CD4-positive, alpha-beta T cell treated with Interleukin-15 for 4 hours (primary cell): ENCODE measurements at regions not wholly inside any gene's neighbourhood (a gene's known extent, or its start where the extent isn't known, plus 50 kb on each side); places are given as distances from the start of the nearest gene placed in this dataset.

Experiments
- DNase-seq: peaks from one replicate; pipeline ENCODE4 v3.0.0-alpha.2; 2020; ENCODE audit warnings: low spot score

- DNase-seq, result no peak
These were observed 379.1 kb upstream of the ATP5MC3 start for GRCh38 chr2:175560521-175561169.

GRCh38 chr2:175559613-175560012 lies 378.1 kb upstream of the ATP5MC3 start:
- no peak for DNase-seq

GRCh38 chr2:175557810-175558377 lies 376.4 kb upstream of the ATP5MC3 start:
- no peak for DNase-seq

- no peak for DNase-seq
These were observed 372.4 kb upstream of the ATP5MC3 start for GRCh38 chr2:175553910-175554309.

- DNase-seq, result no peak
These were observed 371.4 kb upstream of the ATP5MC3 start for GRCh38 chr2:175552902-175553301.

- no peak for DNase-seq
These were observed 358.9 kb upstream of the ATP5MC3 start for GRCh38 chr2:175540421-175540820.

GRCh38 chr2:175539122-175539521 lies 357.6 kb upstream of the ATP5MC3 start:
- DNase-seq, result no peak

- DNase-seq, result no peak
These were observed 354.5 kb upstream of the ATP5MC3 start for GRCh38 chr2:175536059-175536458.

- DNase-seq, result no peak
These were observed 354.1 kb upstream of the ATP5MC3 start for GRCh38 chr2:175535631-175536030.

- no peak for DNase-seq
These were observed 344.5 kb upstream of the ATP5MC3 start for GRCh38 chr2:175525975-175526374.

- DNase-seq, result no peak
These were observed 341.5 kb upstream of the ATP5MC3 start for GRCh38 chr2:175523001-175523400.

GRCh38 chr2:175518206-175518605 lies 336.7 kb upstream of the ATP5MC3 start:
- DNase-seq, result no peak

- DNase-seq, result no peak
These were observed 335.0 kb upstream of the ATP5MC3 start for GRCh38 chr2:175516555-175516954.

GRCh38 chr2:175500255-175500654 lies 318.7 kb upstream of the ATP5MC3 start:
- no peak for DNase-seq

- DNase-seq, result no peak
These were observed 308.9 kb upstream of the ATP5MC3 start for GRCh38 chr2:175490360-175490791.

- DNase-seq, result no peak
These were observed 296.7 kb upstream of the ATP5MC3 start for GRCh38 chr2:175478096-175478768.

GRCh38 chr2:175476948-175477347 lies 295.4 kb upstream of the ATP5MC3 start:
- DNase-seq, result no peak

GRCh38 chr2:175476374-175476773 lies 294.9 kb upstream of the ATP5MC3 start:
- no peak for DNase-seq

GRCh38 chr2:175475130-175475529 lies 293.6 kb upstream of the ATP5MC3 start:
- no peak for DNase-seq

- no peak for DNase-seq
These were observed 287.1 kb upstream of the ATP5MC3 start for GRCh38 chr2:175468431-175469098.

GRCh38 chr2:175465101-175465500 lies 283.6 kb upstream of the ATP5MC3 start:
- DNase-seq, result no peak

GRCh38 chr2:175464311-175464670 lies 282.8 kb upstream of the ATP5MC3 start:
- DNase-seq, result no peak
